SK-N-SH (cell line): ENCODE measurements at regions not wholly inside any gene's neighbourhood (a gene's known extent, or its start where the extent isn't known, plus 50 kb on each side); places are given as distances from the start of the nearest gene placed in this dataset.

Source experiments
- CTCF ChIP-seq: fragments of 200-600 bp; sonication (generic); IDR thresholded peaks from 2 replicates; pipeline ENCODE4 v1.6.1; 2017; ENCODE audit warnings: antibody characterized with exemption, mild to moderate bottlenecking, moderate library complexity
- EP300 ChIP-seq, 2 experiments: IDR thresholded peaks; 2 replicates each; pipeline versions ENCODE4 v1.4.0 to v1.6.1; 2012; ENCODE audit warnings: borderline replicate concordance in 1 of 2, low read depth in 1 of 2, low read length in 1 of 2
- EZH2phosphoT487 ChIP-seq: fragments of 200-600 bp; sonication (generic); IDR thresholded peaks from 2 replicates; pipeline ENCODE4 v1.6.1; 2017; ENCODE audit warnings: low read depth, mixed run types, mild to moderate bottlenecking, antibody characterized with exemption, moderate library complexity, borderline replicate concordance
- GABPA ChIP-seq: IDR thresholded peaks from 2 replicates; pipeline ENCODE4 v1.4.0; 2012; ENCODE audit warnings: low read depth, mild to moderate bottlenecking
- MAX ChIP-seq: IDR thresholded peaks from 2 replicates; pipeline ENCODE4 v1.4.0; 2012; ENCODE audit warnings: low read depth
- MEF2A ChIP-seq: IDR thresholded peaks from 2 replicates; pipeline ENCODE4 v1.4.0; 2012; ENCODE audit warnings: low read depth, borderline replicate concordance
- POLR2AphosphoS5 ChIP-seq: IDR thresholded peaks from 2 replicates; pipeline ENCODE4 v1.6.1; 2012; ENCODE audit warnings: low read depth, low read length
- RAD21 ChIP-seq: IDR thresholded peaks from 2 replicates; pipeline ENCODE4 v1.6.1; 2012; ENCODE audit warnings: mild to moderate bottlenecking, low read length
- RCOR1 ChIP-seq: fragments of 150-350 bp; IDR thresholded peaks from 2 replicates; pipeline ENCODE4 v1.6.1; 2017; ENCODE audit warnings: antibody characterized with exemption, low read length
- SIN3A ChIP-seq: IDR thresholded peaks from 2 replicates; pipeline ENCODE4 v1.6.1; 2012; ENCODE audit warnings: low read depth, mild to moderate bottlenecking, low read length, moderate library complexity, borderline replicate concordance
- TAF1 ChIP-seq: IDR thresholded peaks from 2 replicates; pipeline ENCODE4 v1.6.1; 2012; ENCODE audit warnings: low read depth, mild to moderate bottlenecking, low read length, moderate library complexity, borderline replicate concordance
- TF ChIP-seq, protein P1 (sequence below): fragments of 150-350 bp; IDR thresholded peaks from 2 replicates; pipeline ENCODE4 v1.6.1; 2017; ENCODE audit warnings: antibody characterized with exemption, low read length, low read depth, borderline replicate concordance

DNA sequence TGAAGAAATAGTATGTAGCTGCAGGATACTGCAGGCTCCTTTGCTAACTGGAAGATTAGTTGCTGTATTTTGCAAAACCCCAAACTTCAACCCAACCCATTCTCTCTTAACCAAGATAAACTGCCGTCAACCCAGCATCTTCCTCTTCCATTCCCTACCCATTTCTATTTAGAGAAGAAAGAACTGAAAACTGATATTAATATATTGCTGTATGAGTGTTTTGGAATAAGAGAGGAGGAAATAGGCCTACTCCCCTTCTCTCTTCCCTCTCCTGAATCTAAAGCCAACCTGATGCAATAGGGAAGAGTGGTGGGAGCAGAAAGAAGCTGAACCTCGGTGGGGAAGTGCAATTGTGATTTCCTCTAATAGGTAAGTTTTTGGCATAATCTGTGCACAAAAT, 83.7 kb downstream of the TMEM215 start:
- TF ChIP-seq CTCF (no peak), TAF1 (no peak), MEF2A (no peak), EP300 (IDR thresholded peaks at IDR 0.05; ENCODE audit: borderline replicate concordance in 1 of 2, low read depth in 1 of 2, low read length in 1 of 2) (no peak), RCOR1 (no peak), RAD21 (no peak), GABPA (no peak), SIN3A (no peak), POLR2AphosphoS5 (no peak), EZH2phosphoT487 (no peak), MAX (no peak)
- TF ChIP-seq, protein P1, sequence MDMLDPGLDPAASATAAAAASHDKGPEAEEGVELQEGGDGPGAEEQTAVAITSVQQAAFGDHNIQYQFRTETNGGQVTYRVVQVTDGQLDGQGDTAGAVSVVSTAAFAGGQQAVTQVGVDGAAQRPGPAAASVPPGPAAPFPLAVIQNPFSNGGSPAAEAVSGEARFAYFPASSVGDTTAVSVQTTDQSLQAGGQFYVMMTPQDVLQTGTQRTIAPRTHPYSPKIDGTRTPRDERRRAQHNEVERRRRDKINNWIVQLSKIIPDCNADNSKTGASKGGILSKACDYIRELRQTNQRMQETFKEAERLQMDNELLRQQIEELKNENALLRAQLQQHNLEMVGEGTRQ, result no peak
